ENCODE measurements at regions not wholly inside any gene's neighbourhood (a gene's known extent, or its start where the extent isn't known, plus 50 kb on each side); places are given as distances from the start of the nearest gene placed in this dataset.

DNA sequence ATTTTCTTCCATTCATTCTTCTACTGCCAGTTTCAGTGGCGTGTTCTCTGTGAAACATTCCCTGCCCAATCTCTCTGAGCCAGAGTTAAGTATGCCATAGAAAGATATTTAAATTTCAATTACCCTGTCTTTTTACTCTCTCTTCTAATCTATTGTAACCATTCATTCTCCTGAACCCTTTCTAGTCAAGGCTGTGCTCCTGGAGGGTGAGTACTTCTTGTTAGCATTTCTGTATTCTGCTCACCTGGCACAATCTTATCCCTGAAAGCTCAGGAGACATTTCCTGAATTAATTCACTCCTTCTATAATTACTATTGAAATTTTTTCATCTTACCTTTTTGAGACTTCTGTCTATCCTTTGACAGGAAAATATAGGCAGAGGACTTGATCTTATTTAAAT, 271.7 kb downstream of the HGF start:
- no peaks in the 10 kb centered on the region for H4K20me1 ChIP-seq (replicated peaks in 1 of 2; ENCODE audit: control insufficient read depth in 1 of 2, insufficient read depth in 2 of 2, low read length in 2 of 2)
- 71% methylated on average over 1 of the region's 1 CpG; no CpG with 5 or more reads in 1 of the 2 experiments for WGBS, 2 experiments (ENCODE audit: extremely low coverage in 1 of 2, insufficient coverage in 1 of 2, insufficient read length in 1 of 2, insufficient replicate concordance in 2 of 2, low coverage in 1 of 2, low lambda C conversion rate in 2 of 2, missing lambda C conversion rate in 1 of 2)
- H4K5ac ChIP-seq (ENCODE audit: insufficient read length, low read depth, low read length), result no peak overlapping the region
- no peak overlapping the region for H4K8ac ChIP-seq (ENCODE audit: extremely low read depth, insufficient read depth, low read length)
- H2BK5ac ChIP-seq (ENCODE audit: low read depth, low read length), result no peak overlapping the region
- no peak overlapping the region for H3K18ac ChIP-seq (ENCODE audit: extremely low read depth, low read length)
- H3K36me3 ChIP-seq (ENCODE audit: control insufficient read depth in 2 of 4, insufficient read depth in 4 of 4, low read length in 3 of 4), result no peaks in the 10 kb centered on the region
- CTCF ChIA-PET (ENCODE audit: partially characterized antibody), result interaction anchor here (0.6 to 4.8 kb wide), 8 partner anchors 8 to 1188 kb away, joined by 3 to 46 read pairs (median 20); no protein-coding TSS in a partner anchor
- H3K79me2 ChIP-seq (ENCODE audit: control insufficient read depth in 1 of 2, insufficient read depth in 2 of 2, low read length in 2 of 2), result no peaks in the 10 kb centered on the region
- no peak overlapping the region for H2BK20ac ChIP-seq (ENCODE audit: low read length)
- H2AK5ac ChIP-seq (ENCODE audit: low read depth, low read length), result no peak overlapping the region
- H2AFZ ChIP-seq (ENCODE audit: low read length), result no peak overlapping the region
- DNase-seq (ENCODE audit: low read depth in 1 of 2, low spot score in 2 of 2) (no peak), FAIRE-seq (no peak)
- no peak overlapping the region for H2BK120ac ChIP-seq (replicated peaks; ENCODE audit: low read depth, low read length)
- no peak overlapping the region for H3K4me3 ChIP-seq (ENCODE audit: extremely low read depth in 1 of 4, insufficient read depth in 2 of 4, low read depth in 3 of 4, low read length in 4 of 4)
- H2BK12ac ChIP-seq (ENCODE audit: low read depth, low read length), result no peak overlapping the region
- no peaks in the 10 kb centered on the region for H3K79me1 ChIP-seq (ENCODE audit: low read depth, low read length)
- no peaks in the 10 kb centered on the region for H3K23me2 ChIP-seq (ENCODE audit: low read depth, low read length)
- H3K27me3 ChIP-seq (replicated peaks in 1 of 4; ENCODE audit: control insufficient read depth in 3 of 4, extremely low read depth in 1 of 4, insufficient read depth in 3 of 4, low read length in 3 of 4), result no peaks in the 10 kb centered on the region
- no peaks in the 10 kb centered on the region for H3K4me1 ChIP-seq (replicated peaks in 1 of 4; ENCODE audit: control insufficient read depth in 3 of 4, insufficient read depth in 4 of 4, low read length in 3 of 4)
- no peak overlapping the region for H3K56ac ChIP-seq (replicated peaks; ENCODE audit: insufficient read length, low read depth, low read length)
- POLR2A ChIA-PET (ENCODE audit: partially characterized antibody), result no interaction called here
- H3K23ac ChIP-seq (ENCODE audit: insufficient read length), result no peak overlapping the region
- no peak overlapping the region for H4K91ac ChIP-seq (replicated peaks; ENCODE audit: insufficient read length, low read length)
- H2BK15ac ChIP-seq (ENCODE audit: low read length), result no peak overlapping the region
- H3K9ac ChIP-seq (replicated peaks in 1 of 4; ENCODE audit: extremely low read depth in 1 of 4, low read depth in 3 of 4, low read length in 3 of 4), result no peak overlapping the region
- H3K14ac ChIP-seq (ENCODE audit: insufficient read length), result no peak overlapping the region
- no peak overlapping the region for H3K27ac ChIP-seq (ENCODE audit: low read depth, low read length)
- H3K4me2 ChIP-seq (ENCODE audit: insufficient read depth in 1 of 2, low read depth in 2 of 2, low read length in 2 of 2), result no peak overlapping the region
- H3K9me3 ChIP-seq (ENCODE audit: insufficient read depth in 2 of 2, low read depth in 1 of 2, low read length in 1 of 2), result no peaks in the 10 kb centered on the region
- H3K4ac ChIP-seq (replicated peaks; ENCODE audit: insufficient read length, low read depth, low read length), result no peak overlapping the region
- TF ChIP-seq SP2 (IDR thresholded peaks at IDR 0.05; ENCODE audit: low read length), result no peak
- TF ChIP-seq KDM5A (IDR thresholded peaks at IDR 0.05; ENCODE audit: low read length), result no peak
- no peak for TF ChIP-seq BCL11A (IDR thresholded peaks at IDR 0.05; ENCODE audit: low read depth in 2 of 2, low read length in 2 of 2)
- no peak for TF ChIP-seq ATF2 (IDR thresholded peaks at IDR 0.05; ENCODE audit: low read length)
- no peak for TF ChIP-seq TCF12 (IDR thresholded peaks at IDR 0.05; ENCODE audit: low read depth, low read length)
- TF ChIP-seq CHD1 (IDR thresholded peaks at IDR 0.05; ENCODE audit: low read depth, low read length), result no peak
- TF ChIP-seq POLR2A (IDR thresholded peaks at IDR 0.05; ENCODE audit: control extremely low read depth in 1 of 2, low read depth in 2 of 2, low read length in 2 of 2), result no peak
- TF ChIP-seq GABPA (IDR thresholded peaks at IDR 0.05; ENCODE audit: borderline replicate concordance, insufficient read depth, low read length), result no peak
- TF ChIP-seq MAFK (IDR thresholded peaks at IDR 0.05; ENCODE audit: low read depth, low read length), result no peak
- no peak for TF ChIP-seq JUN (IDR thresholded peaks at IDR 0.05; ENCODE audit: low read depth, low read length)
- no peak for TF ChIP-seq HDAC2 (IDR thresholded peaks at IDR 0.05; ENCODE audit: borderline replicate concordance in 1 of 2, low read depth in 2 of 2, low read length in 2 of 2)
- TF ChIP-seq ATF3 (IDR thresholded peaks at IDR 0.05; ENCODE audit: insufficient read depth, low read depth, low read length), result no peak
- TF ChIP-seq SP4 (IDR thresholded peaks at IDR 0.05; ENCODE audit: low read length), result no peak
- TF ChIP-seq ZNF274 (IDR thresholded peaks at IDR 0.05; ENCODE audit: borderline replicate concordance, extremely low read depth, low read length), result no peak
